ENCODE measurements at regions not wholly inside any gene's neighbourhood (a gene's known extent, or its start where the extent isn't known, plus 50 kb on each side); places are given as distances from the start of the nearest gene placed in this dataset.

- TF ChIP-seq CTCF (IDR thresholded peaks at IDR 0.05; ENCODE audit: borderline replicate concordance, extremely low read depth, low read length, poor library complexity, severe bottlenecking), result no peak
- TF ChIP-seq EZH2 (IDR thresholded peaks at IDR 0.05; ENCODE audit: borderline replicate concordance, low read depth, low read length, severe bottlenecking), result no peak
Measured at GRCh38 chr15:36183201-36183600, 396.2 kb upstream of the CDIN1 start.

Measured in DND-41 (cell line).